ENCODE measurements at regions not wholly inside any gene's neighbourhood (a gene's known extent, or its start where the extent isn't known, plus 50 kb on each side); places are given as distances from the start of the nearest gene placed in this dataset.

DNA sequence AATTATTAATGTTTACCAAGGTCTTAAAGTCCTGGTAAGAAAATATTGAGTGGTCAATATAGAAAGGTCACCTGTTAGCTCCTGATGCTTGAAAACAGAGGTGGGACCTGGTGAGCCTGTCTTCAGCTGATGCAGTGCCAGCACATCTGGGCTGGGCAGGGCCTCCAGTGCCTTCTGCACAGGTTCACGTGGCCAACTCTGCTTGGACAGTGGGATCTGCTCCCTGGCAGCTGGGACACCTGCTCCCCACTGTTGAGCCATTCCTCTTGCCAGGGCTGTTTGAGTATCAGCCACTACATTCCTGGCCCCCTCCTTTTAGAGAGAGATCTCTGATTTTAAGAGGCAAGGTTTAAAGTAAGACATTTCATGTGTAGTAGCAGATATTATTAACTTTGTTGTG, 135.0 kb downstream of the TM9SF2 start:
- DNase-seq, result no peak

GRCh38 chr13:99634672-99635071, 133.4 kb downstream of the TM9SF2 start:
- no peak for DNase-seq

- DNase-seq, result no peak
Observed at GRCh38 chr13:99630269-99630898, 129.1 kb downstream of the TM9SF2 start.

DNA sequence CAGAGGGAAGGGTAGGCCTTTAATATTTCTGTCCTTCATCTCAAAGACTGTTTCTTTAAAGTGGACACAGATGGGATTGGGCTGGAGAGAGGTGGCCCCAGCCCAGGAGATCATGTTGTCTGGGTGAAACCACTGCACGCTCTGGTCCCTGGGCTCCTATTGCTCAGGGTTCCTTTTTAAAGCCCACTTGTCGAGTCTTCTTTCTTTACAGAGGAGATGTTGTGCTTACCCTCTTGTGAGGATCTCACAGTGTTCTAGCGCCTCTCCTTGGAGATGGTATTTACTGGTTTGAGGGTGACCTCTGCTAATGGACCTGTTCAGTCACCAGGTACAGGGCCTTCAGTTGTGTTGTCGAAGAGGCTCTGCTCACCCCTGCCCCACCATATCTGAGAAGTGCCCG, 128.4 kb downstream of the TM9SF2 start:
- DNase-seq, result no peak

GRCh38 chr13:99628442-99628841, 127.2 kb downstream of the TM9SF2 start:
- DNase-seq, result no peak

DNA sequence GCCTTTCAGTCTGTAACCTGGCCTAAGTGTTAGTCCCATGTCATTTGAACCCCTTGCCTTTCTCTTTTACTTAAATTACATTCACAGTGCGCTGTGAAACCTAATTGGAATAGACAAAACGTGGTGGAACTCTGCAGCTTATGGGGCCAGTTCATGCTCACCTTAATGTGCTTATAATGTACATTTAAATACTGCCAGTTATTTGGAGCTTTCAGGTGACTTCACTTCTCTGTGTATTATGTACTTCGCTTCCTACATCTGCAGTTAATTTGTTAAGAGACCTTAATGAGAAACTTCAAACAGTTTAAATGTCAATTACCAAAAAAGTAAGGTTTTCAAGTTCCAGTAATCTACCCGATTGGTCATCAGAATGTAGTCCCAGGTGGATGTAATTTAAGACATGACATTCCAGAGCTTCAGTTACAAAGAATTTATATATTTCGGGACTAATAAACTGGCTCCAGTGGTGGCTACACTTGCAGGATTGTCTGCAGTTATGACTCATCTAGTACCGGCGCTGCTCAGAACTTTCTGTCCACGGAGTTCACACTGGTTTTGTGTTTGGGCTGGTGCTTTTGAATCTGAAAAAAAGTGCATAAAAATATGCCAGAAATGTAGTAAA, 125.3 kb downstream of the TM9SF2 start:
- DNase-seq, result no peak

DNA sequence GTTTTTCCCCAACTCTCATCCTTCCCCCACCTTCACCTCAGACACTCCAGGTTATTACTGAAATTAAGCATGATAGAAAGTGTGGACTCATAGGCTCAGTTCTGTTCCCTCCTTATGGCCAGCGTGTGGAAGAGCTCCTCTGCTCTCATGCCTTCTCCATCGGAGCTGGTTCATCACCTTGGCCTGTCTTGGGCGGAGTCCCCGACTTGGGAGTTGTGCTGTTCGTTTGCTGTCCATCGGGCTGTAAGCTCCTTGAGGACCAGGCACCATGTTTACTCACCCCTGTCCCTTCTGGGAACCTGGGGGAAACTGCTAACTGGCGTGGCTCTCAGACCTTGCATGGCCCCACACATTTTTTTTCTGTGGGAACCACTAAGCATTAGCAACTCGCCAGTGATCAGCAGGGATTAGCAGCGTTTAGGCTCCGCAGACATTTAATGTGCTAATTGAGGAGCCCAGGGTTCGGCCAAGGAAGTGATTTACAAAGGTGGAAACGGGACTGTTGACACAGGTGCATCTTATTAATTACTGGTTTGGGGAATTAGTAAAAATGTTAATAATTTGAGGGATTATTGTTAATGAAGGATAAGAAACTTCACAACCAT, 123.8 kb downstream of the TM9SF2 start:
- DNase-seq, result no peak

DNA sequence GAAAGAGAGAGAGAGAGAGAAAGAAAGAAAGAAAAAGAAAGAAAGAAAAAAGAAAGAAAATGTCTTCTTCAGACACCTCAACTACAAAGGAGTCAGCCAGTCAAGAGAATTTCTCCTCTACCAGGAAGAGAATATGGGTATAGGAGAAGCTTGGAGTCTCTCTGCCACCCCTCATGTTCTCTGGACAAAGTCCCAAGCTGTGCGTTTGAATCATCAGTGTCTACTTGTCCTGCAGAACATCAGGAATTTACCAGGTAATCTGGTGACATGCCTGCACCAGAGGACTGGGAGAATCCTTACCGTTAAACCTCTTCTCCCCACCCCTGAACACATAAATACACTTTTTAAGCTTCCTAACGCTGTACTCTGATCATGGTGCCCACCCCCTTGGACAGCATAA, 119.5 kb downstream of the TM9SF2 start:
- DNase-seq, result no peak

DNA sequence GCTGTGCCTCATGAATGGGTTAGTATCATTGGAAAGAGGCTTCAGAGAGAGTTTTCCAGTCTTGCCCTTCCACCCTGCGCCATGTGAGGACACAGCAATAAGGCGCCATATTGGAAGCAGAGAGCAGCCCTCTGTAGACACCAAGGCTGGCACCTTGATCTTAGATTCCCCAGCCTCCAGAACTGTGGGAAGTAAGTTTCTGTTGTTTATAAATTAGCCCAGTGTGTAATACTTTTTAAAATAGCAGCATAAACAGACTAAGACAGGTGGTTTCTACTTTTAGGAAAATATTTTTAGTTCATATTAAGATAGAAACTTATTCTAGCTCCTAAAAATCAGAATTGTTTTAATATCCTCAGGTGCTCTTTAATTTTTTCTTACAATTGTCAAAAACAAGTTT, 117.9 kb downstream of the TM9SF2 start:
- DNase-seq, result no peak

DNA sequence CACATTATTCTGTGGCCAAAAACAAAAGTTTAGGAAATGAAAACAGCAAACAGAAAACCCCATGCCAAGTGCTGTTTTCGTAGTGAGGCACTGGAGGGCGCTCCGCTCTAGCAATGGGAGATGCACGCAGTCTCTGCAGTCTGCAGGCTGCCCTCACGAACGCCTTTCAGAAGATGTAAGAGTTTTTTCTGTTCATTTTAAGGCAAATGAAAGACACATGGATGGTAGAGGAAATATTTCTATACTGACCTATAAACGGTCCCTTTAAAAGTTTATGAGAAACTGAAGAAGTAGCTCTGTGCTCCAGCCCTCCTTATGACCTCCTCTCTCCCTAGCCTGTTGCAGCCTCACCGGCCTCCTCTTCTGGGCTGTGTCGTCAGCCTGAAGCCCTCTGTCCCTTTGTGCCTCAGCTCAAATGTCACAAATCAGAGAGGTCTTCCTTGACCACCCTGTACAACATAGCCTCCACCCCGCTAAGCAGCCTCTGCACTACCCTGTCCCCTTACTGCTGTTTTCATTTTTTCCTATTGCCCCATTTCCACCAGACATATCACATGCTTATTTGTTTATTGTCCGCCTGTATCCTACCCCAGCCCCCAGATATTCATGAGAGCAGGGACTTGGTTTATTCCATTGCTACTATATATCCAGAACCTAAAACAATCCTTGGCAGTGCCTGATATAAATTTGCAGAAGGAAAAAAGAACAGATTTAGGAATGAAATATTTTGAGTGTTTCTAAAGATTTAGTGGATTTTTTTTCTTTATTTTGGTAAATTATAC, 116.4 kb downstream of the TM9SF2 start:
- no peak for DNase-seq

GRCh38 chr13:99614465-99614885, 113.2 kb downstream of the TM9SF2 start:
- DNase-seq, result no peak
